Embryonic facial prominence (tissue), 1 donor: ENCODE measurements at regions not wholly inside any gene's neighbourhood (a gene's known extent, or its start where the extent isn't known, plus 50 kb on each side); places are given as distances from the start of the nearest gene placed in this dataset.
"Not testable (repeated sequence)": the region's sequence is repeated elsewhere in the genome, so short reads cannot be mapped to it uniquely, and the experiment has no call there.

Experiments
- DNase-seq: peaks from one replicate; pipeline ENCODE4 v3.0.0-alpha.2; 2016; ENCODE audit errors: extremely low spot score

DNA sequence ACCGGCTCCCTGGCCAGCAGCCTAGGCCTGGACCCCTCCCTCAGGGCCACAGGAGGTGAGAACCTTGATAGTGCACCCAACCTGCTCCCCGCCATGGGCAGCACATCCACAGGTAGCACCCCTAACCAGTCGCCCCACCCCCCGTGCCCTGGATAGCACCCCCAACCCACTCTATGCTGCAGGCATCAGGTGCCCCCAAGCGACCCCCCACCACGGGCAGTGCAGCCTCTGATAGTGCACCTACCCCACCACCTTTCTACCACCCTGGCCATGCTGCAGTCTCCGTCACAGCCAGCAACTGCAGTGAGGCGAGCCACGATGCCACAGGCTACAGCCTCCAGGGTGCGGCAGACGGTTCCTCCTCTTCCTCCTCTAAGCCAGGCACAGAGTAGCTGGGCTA, 55.6 kb downstream of the SOWAHC start:
- DNase-seq, result no peak

DNA sequence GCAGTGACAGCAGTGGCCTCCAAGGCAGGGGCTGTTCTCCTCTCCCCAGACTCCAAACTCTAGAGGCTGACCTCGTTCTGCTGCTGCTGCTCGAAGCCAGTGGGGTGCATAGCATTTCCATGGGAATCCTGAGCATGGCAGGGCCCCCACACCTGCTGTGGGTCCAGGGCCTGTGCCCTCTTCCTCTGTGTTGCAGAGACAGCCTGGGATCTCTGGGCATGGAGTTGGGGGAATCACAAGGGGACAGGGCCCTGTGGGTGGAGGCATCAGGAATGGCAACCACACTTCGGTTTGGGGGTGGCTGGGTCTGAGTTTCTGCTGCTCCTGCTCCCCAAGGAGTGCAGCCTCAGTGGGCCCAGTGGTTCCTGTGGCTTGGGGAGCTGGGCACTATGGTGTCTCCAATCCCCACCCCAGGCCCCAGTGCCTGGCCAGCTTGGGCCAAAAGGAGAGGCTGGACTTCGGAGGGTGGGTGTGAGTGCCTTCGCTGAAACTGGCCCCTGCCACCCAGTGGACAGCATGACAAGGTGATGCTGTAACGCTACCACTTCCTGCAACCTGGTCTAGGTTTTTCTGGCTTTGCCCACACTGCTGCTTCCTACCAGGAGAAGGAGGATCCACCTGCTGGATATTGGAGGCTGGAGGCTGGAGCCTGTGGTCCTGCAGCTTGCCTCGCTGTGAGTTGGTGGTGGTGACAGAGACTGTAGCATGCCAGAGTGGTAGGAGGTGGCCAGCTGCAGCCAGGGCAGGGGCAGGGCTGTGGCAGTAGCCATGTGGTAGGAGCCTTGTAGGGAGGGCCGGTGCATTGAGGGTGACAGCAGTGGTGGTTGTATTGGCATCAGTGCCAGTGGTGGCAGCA, 56.6 kb downstream of the SOWAHC start:
- DNase-seq, result no peak

DNA sequence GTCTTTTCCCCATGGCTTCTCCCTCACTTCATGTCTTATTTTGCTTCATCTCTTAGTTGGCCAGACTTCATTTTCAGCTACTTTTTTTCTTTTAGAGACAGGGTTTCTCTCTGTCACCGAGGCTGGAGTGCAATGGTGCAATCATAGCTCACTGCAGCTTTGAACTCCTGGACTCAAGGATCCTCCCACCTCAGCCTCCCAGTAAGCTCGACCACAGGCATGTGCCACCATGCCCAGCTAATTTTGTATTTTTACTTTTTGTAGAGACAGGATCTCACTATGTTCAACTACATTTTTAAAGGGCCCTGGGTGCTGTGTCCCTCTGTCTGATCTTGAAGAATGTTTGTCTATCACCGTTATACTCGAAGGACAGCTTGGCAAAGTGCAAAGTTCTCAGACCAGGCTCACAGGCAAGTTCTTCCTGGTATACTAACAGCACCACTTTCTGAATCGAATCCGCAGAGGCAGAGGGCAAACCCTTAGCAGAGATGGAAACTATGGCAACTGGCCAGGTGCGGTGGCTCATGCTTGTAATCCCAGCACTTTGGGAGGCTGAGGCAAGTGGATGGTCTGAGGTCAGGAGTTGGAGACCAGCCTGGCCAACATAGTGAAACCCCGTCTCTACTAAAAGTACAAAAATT, 60.9 kb downstream of the SOWAHC start:
- DNase-seq, result no peak

DNA sequence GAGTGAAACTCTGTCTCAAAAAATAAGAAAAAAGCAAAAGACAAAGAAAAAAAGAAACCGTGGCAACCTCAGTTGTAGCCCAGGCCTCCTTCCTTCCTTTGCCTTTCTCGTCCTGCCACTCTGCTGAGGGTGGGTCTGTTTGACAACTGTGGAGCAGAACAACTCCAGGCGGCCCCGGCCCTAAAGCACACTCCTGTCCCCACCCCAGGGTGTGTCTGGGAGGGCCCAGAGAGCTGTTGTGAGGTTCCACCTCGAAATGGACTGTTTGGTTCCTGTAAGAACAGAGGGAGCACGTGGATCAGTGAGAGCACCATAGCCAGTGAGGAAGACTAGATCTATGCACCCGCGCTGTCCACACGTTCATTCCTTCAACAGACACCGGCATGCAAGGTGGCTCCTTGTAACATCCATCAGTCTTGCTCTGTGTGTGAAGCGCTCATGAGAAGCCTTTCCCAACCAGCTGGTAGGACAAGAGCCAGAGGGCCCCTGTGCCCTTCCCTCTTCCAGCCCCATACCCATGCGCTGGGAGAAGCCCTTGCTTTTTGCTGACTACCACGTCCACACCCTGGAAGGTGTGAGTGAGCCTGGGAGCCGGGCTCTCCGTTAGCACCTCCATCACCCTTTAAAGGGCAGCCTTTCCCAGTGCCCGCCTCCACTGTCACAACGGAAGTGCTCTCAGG, 61.6 kb downstream of the SOWAHC start:
- DNase-seq, result no peak

DNA sequence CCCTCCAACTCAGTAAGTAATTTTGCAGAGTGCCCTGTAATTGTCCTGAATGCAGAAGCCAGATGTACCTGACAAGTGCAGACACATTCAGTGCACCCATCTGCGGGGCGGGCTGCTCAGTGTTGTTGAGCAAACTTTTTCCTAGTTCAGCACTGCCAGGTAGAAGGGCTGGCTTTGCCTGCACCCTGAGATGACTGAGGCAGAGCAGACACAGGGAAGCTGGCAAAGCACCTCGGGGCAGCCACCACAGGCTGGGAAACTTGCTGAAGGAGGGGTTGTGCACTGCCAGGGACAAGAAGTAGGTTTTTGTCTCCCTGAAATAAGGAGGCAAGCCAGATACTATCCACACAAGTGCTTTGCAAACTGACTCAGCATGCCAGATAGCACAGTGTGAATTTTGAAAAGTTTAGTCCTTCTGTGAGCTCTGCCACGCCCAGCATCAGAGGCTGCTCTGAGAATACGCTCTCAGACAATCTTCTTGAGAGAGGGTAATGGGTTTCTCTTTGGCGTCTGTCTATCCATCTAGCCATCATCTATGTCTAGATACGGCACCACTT, 62.3 kb downstream of the SOWAHC start:
- DNase-seq, result no peak

DNA sequence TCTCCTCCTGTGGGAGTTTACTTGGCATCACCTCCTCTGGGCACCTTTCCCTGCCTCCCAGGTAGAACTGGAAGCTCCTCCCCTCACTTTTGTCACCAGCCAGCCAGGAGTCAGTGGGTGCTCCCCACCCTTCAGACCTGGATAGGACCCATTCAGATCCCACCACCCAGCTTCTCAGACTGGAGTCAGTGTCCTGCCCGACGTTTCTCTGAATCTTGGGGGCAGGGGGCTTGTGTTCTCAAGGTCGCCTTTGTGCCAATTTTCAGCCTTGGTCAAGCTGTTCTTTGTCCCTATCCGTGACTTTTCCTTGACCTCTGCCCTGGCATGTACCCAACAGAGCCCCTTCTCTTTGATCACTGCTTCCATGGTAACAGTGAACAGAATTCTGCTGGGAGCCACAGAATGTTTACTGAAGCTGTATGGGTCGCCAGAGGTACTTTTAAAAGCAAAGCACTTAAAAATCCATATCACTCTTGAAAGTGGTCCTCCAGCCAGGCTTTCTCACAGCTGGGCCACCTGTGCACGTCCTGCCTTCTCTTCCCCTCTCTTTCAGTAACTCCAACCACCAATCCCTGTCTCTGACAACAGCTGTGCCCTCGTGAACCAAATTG, 63.1 kb downstream of the SOWAHC start:
- not testable (repeated sequence) for DNase-seq

DNA sequence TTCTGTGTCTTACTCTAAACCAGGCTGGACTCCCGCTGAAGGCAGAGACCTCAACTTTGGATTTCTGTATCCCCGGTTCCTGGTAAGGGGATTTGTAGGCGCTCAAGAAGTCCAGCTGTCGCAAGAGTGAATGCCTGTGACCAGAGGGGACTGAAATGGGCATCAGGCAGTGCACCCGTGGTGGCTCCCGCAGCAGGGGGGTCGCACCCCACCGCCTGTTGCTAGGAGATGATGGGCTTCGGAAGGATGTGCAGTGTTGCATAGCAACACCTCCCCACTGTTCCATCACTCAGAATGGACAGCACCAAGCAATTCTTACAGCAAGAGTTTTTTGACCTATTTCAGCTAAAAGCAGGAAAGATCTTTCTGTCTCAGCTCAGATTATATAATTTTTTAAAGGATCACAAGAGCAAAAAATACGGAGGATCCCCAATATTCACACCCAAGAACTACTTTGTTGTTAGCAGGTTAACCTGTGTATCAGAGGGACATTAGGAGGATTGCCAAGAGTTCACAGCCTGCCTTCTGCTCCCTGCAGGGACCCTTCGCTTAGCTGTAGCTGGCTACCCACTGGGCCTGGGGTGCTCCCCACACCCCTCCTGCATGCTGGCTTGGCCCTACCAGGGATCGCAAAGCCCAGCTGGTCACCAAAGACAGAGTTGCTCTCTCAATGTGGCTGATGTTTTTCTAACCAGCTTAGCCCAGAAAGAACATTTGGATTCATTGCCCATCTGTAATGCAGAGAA, 63.8 kb downstream of the SOWAHC start:
- no peak for DNase-seq

DNA sequence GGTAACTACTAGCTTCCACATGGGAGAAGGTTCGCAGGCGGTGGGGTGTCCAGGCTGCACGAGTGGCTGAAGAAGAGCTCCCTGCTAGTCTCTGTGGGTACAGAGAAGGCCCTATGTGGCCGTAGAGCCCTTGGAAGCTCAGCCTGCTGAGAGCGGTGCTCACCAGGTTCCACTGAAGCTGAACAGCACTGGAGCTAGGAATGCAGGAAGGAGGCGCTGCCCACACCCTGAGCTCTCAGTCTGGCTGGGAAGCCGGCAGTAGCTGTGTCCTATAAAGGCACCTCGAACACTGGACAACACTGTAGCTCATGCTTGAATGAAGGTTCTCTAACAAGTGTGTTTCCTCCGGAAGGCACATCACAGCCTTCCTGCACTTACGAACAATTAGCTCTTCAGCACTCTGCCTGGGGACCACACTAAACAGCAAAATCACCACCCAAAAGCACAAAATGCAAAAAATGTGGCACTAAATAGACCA, 64.6 kb downstream of the SOWAHC start:
- DNase-seq, result not testable (repeated sequence)

DNA sequence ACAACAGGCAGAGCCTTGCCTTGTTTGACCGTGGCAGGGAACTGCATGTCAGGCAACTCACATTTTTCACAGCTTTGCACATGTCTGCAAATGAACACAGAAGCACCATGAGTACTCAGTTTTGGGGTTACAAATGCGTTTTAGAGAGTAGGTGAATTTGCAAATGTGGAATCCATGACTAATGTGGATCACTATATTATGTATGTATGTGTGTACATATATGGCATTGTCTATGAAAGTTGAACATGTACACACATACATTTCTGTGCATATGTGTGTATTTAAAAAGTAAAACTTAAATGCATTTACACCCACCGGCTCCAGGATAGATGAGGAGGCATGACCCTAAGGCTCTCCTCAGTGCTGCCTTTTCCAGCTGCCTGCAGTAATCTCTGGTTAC, 65.1 kb downstream of the SOWAHC start:
- DNase-seq, result no peak

DNA sequence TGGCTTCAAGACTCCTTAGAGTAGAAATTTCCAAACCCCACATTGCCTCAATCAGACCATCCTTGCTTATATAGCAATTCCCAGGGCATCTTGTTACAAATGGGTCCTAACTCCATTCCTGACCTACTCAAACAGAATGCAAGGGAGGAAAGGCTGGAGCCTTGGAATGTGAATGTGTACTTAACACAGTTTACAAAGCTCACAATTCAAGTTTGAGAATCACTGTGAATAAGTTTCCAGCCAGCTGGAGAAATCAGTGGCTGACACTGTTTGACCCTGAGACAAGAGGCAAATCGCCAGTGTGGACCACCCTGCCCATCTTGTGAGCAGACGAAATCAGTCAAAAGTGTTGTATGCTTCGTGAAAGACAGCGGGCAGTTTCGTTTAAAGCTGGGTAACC, 65.5 kb downstream of the SOWAHC start:
- no peak for DNase-seq

DNA sequence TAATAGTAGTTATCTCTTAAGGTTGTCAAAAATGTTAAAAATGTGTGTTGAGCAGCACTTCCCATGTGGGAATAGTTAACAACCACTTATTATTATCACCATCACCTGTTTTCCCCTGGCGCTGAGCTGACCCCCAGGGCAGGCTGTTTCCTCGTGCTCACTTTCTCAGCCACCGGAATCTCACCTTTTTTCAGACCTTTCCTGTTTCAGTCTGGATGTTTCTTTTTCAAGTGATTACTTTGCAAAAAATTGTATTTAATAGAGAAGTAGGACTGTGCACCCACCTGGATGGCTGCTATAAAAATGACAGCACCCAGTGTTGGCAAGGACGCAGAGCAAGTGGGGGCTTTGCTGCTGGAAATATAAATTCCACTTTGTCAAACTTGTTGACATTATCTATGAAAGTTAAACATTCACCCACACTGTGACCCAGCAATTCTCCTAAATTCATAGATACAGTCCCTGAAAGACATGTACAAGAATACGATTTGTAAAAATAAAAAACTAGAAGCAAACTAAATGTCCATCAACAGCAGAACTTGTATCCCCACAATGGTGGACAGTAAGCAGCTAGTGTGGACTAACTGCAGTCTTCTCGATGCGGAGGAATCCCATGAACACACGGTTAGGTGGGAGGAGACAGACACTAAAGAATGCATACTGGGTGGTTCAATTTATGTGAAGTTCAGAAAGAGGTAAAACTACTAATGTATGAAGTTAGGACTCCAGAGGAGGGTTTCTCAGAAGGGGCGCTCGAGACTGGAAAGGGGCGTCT, 66.5 kb downstream of the SOWAHC start:
- peak; percentile 20 for DNase-seq

DNA sequence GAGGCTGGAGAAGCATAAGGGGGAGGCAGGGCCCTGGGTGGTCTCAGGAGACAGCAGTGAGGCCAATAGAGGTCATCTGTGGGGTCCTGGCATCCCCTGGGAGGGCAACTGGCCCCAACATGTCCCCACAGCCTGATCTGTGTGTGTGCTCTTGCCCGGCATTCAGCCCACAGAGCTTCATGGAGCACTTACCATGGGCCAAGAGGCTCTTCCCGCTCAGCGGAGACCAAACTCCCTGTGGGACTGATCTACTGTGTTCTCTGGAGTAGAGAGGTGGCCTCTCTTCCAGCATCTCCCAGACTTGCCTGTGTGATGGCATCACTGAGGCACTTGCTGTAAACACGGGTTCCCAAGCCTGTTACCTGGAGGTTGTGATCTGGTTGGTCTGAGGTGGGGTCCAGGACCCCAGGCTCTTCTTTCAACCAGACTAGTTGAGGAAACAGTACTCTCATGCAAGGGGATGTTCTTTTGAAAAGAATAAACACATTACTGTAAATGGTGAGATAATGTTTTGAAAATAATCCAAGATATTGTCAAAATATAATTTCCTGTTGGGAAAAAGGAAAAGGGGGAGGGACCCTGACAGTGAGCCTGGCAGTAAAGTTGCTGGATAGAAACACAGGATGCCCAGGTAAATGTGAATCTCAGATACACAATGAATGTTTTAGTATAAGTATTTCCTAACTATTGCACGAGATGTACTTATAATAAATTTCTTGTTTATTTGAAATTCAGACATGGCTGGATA, 67.6 kb downstream of the SOWAHC start:
- no peak for DNase-seq

DNA sequence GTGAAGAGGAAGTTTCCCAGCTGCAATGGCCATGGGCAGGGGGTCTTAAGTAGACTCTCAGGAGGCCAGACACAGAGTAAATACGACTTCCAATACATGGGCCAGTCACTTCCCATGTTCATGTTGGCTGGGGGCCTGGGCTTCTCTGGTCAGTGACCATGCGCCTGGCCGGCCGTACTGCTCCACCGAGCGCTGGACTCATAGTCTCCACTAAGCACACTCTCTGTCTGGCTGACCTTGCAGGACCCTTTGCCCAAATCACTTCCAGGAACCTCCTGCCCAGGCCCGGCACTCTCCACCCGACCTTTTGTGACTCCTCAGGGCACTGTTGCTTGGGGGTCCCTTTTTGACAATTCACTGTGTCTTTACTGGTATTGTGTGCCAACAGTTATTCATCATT, 69.3 kb downstream of the SOWAHC start:
- no peak for DNase-seq

DNA sequence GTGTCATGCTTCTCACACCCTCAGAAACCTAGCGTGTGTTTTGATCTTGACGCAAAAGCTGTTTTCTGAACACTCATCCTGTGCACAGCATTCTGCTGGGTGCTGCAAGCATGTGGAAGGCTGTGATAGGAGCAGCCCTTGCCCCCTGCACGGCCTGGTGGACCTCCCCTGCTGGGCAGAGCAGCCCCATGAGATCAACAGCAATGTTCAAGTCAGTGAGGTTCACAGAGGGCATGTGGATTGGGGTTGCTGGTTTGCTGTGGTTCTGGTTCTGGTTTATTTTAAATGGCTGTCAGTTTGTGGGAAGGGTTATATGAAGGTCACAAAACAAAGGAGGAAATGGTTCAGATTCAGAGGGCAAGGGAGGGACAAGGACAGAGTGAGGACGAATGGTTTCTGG, 71.3 kb downstream of the SOWAHC start:
- DNase-seq, result no peak

DNA sequence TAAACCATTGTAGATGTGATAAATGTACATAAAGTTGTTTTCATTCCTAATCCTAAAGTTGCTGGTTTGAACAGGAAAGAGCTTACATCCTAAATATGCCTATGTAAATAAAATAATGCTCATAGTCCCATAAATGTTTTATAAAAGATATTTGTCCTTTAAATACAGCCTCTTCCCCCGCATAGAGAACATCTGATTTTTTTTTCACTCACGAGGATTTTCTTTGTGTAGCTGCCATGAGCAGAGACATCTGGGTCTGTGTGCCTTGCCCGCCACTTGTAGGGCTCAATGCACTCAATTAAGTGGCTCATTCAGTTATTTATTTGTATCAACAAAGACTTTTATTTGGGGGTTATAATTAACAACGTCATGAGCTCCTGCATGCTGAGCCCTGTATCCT, 72.8 kb downstream of the SOWAHC start:
- no peak for DNase-seq

DNA sequence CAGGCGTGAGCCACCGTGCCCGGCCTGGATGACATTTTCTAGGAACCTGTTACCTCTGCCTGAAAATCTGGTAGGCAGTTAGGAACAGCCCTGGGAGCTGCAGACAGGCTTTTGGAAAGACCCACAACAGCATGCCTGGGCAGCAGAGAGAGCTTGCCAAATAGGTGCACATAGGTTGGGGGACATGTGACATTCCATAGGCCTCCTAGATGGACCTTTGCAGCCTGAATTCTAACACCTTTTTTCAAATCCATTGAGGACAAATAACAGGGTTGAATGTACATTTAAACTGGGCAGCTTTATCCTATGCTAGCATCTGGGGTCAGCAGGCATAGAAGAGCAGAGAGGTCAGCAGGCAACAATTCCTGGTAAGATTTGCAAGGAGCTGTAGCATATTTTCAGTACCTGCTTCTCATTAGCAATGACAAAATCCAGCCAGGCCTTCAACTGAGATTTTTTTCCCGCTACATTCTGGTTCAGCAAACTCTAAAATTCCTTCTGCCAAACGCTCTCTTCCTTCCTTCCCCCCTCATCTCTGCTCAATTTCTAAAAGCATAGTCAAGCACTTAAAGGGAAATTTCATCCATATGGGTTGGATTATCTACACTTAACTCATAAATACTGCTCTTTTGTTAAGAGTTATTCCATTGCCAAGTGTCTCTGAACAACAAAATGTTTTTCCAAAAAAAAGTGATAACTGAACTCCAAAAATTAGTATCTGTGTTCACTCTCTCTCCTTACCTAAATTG, 75.2 kb downstream of the SOWAHC start:
- DNase-seq, result peak; percentile 77

DNA sequence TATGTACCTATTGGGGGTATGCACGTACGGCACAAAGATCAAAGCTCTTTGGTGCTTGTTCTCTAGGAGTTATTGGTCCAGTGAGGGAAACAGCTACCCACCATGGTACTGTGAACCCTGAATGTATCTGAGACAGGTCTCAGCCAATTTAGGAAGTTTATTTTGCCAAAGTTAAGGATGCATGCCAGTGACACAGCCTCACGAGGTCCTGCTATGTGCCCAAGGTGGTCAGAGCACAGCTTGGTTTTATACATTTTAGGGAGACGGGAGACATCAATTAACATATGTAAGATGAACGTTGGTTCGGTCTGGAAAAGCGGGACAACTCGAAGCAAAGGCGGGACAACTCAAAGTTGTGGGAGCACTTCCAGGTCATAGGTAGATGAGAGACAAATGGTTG, 75.8 kb downstream of the SOWAHC start:
- DNase-seq, result no peak

DNA sequence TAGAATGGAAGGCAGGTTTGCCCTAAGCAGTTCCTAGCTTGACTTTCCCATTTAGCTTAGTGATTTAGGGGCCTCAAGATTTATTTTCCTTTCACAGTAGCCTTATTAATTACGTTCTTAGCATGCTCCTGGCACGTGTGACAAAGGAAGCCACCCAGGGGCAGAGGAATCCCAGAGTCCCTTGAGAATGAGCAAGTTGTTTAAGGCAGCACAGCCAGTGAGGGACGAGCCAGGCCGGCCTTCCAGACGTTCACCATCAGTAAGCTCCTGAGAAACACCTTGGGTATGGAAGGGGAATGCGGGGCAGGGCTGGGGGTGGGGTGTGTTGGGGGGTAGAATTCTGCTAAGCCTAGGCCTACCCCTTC, 76.3 kb downstream of the SOWAHC start:
- DNase-seq, result no peak
